ENCODE measurements at regions not wholly inside any gene's neighbourhood (a gene's known extent, or its start where the extent isn't known, plus 50 kb on each side); places are given as distances from the start of the nearest gene placed in this dataset.
"Not testable (repeated sequence)": the region's sequence is repeated elsewhere in the genome, so short reads cannot be mapped to it uniquely, and the experiment has no call there.

- not testable (repeated sequence) for H3K4me3 ChIP-seq (ENCODE audit: low read length)
Measured at GRCh38 chr2:91565689-91566430, 2874.4 kb downstream of the RPIA start.

- not testable (repeated sequence) for H3K4me3 ChIP-seq (ENCODE audit: low read length)
Measured at GRCh38 chr2:91566611-91567010, 2875.1 kb downstream of the RPIA start.

DNA sequence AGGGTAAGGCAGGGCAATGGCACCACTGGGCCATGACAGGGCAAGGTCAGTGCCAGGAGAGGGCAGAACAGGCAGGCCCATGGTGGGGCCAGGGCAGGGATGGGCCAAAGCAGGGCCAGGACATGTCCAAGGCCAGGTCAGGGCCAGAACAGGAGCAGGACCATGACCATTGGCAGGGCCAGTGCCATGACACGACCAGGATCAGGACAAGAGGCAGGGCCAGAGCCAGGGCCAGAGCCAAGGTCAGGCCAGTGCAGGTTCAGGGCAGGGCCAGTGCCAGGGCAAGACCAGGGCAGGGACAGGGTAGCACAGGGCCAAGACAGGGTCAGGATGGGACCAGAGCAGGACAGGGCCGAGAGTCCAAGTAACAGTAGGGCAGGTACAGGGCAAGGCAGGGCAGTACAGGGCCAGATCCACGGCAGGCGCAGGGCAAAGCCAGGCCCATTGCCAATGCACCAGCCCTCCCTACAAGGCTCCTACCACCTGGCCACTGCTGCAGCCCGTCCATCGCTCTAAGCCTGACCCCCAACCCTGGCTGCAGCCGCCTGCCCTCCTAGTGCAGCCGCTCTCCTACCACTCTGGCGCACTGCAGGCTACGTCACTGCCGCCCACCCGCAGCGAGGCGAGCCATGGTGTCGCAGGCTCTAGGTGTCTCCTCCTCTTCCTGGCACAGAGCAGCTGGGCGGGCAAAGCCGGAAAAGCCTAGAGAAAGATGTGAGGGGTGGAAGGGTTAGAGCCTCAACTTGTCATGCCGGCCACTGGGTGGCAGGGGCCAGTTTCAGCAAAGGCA is 2876.3 kb downstream of the RPIA start:
- not testable (repeated sequence) for H3K4me3 ChIP-seq (ENCODE audit: low read length)

DNA sequence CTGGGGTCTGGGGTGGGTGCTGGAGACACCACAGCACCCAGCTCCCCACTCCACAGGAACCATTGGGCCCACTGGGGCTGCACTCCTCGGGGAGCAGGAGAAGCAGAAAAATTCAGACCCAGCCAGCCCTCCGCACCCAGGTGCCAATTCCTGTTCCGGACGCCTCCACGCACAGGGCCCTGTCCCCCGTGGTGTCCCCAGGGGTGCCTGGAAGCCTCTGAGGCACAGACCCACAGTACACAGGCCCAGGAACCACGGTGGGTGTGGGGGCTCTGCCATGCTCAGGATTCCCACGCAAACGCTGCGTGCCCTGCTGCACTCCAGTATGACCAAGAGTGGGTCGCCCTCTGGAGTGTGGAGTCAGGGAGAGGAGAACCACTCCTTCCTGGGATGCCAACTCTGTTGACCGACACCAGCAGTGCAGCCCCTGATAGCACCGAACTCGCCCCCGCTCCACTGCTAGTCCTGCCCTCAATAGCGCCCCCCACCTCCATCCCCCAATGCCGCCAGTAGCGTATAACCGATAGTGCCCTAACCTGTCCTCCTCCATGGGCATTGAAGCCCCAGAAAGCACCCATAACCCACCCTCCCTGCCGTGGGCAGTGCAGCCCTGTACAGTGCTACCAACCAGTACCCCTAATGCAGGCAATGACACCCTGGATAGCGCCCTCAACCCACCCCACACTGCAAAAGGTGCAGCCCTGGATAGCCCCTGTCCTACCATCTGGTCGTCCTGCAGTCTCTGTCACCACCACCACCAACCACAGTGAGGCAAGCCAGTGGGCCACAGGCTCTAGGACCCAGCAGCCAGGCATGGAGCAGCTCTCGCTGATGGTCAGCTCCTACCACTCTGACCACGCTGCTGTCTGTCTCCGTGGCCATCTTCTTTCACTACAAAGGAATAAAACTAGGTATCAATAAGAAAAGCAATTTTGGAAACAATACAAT is 2877.2 kb downstream of the RPIA start:
- H3K4me3 ChIP-seq (ENCODE audit: low read length), result not testable (repeated sequence)

DNA sequence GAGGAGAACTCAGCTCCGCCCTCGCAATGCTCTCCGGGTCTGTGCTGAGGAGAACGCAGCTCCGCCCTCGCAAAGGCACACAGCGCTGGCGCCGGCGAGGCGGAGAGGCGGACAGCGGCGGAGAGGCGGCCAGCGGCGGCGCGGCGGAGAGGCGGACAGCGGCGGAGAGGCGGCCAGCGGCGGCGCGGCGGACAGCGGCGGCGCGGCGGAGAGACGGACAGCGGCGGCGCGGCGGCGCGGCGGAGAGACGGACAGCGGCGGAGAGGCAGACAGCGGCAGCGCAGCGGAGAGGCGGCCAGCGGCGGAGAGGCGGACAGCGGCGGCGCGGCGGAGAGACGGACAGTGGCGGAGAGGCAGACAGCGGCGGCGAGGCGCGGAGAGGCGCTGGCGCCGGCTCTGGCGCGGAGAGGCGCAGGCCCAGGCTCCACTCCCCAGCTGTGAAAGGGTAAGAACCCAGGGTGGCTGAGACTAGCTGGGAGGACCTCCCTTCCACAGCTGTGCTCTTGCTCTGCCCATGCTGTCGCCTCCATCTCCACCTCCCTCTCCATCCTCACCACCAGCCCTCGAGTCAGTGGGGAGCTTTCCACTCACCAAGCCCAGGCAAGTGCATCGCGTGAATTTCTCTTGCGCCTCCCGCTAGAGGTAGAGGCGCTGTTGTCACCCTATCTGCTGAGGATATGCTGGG is 2879.9 kb downstream of the RPIA start:
- not testable (repeated sequence) for H3K4me3 ChIP-seq (ENCODE audit: low read length)

DNA sequence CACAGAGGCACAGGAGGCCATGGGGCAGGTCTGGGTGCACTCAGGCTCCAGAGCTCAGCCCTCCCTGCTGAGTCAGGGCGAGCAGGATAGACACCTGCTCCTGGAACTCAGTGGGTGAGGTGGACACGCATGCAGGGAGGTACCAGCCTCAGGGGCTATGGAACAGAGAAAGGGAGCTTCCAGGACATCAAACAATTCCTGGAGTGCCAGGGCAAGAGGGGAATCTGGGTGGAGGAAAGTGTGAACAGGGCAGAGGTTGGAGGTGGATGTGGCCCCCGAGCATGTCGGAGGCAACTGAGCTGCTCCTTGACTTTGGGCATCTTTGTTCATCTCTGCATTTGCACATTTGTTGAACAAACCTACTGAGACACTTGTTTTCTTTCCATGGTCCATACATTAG is 2881.5 kb downstream of the RPIA start:
- H3K4me3 ChIP-seq (ENCODE audit: low read length), result not testable (repeated sequence)

GRCh38 chr2:91573755-91574154 is 2882.3 kb downstream of the RPIA start:
- H3K4me3 ChIP-seq (ENCODE audit: low read length), result not testable (repeated sequence)

GRCh38 chr2:91574255-91574654 is 2882.8 kb downstream of the RPIA start:
- not testable (repeated sequence) for H3K4me3 ChIP-seq (ENCODE audit: low read length)

- not testable (repeated sequence) for H3K4me3 ChIP-seq (ENCODE audit: low read length)
Measured at GRCh38 chr2:91575701-91576100, 2884.2 kb downstream of the RPIA start.

DNA sequence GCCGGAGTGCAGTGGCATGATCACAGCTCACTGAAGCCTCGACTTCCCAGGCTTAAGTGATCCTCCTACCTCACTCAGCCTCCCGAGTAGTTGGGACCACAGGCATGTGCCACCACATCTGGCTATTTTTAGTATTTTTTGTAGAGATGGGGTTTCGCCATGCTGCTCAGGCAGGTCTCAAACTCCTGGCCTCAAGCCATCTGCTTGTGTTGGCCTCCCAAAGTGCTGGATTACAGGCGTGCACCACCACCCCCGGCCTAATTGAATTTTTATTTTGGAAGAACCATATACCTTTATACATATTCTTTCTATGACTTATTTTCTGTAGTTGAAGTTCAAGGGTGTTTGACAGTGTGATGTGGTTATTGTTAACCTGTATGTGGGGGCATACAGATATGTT is 2885.9 kb downstream of the RPIA start:
- H3K4me3 ChIP-seq (ENCODE audit: low read length), result not testable (repeated sequence)

- not testable (repeated sequence) for H3K4me3 ChIP-seq (ENCODE audit: low read length)
Measured at GRCh38 chr2:91578678-91579077, 2887.2 kb downstream of the RPIA start.

- H3K4me3 ChIP-seq (ENCODE audit: low read length), result not testable (repeated sequence)
Measured at GRCh38 chr2:91579555-91579954, 2888.1 kb downstream of the RPIA start.

DNA sequence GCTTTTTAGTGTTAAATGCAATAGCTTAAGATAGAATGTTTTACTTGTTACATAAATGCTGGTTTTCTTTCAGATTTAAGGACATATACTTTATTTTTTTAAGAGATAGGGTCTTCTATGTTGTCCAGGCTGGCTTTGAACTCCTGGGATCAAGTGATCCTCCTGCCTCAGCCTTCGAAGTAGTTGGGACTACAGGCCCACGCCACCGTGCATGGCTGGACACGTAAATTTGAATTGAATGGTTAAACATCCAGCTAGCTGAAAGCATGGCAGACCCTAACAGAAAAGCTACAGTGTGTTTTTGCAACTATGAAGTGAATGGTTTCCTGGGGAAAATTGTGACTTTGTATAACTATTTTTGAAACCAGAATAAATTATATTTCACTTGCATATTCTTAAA is 2888.6 kb downstream of the RPIA start:
- not testable (repeated sequence) for H3K4me3 ChIP-seq (ENCODE audit: low read length)

DNA sequence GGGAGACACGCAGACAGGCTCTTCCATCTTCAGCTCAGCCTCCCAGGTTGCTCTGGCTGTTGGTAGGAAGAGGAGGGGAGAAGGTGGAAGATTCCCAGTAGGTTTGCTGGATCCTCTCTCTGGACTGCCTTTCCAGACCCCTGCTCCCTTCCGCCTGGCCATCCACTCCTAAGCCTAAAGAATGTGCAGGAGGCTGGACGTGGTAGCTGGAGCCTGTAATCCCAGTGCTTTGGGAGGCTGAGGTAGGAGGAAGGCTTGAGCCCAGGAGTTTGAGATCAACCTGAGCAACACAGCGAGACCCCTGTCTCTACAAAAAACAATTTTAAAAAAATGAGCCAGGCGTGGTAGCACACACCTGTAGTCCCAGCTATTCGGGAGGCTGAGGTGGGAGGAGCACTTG is 2895.6 kb downstream of the RPIA start:
- H3K4me3 ChIP-seq (ENCODE audit: low read length), result not testable (repeated sequence)

GRCh38 chr2:91587908-91588535 is 2896.5 kb downstream of the RPIA start:
- not testable (repeated sequence) for H3K4me3 ChIP-seq (ENCODE audit: low read length)

DNA sequence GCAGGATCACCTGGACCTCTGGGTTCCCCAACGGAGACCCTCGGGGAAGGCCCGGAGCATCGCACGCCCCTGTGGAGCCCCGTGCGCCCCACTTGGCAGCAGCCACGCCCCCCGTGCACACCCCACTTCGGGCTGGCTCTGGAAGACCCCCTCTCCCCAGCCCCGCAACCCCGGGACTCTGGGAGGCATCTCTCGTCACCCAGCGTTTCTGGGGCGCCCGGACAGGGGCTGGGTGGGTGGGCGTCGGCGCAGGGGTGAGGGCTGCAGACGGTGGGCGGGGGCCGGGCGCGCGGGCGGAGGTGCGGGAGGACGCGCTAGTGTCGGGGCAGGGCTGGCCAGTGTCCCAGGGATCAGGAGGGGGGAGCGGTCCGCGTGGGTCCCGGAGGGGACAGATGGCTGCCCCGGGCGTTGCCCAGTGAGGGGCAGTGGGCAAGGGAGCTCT is 2897.3 kb downstream of the RPIA start:
- not testable (repeated sequence) for H3K4me3 ChIP-seq (ENCODE audit: low read length)

DNA sequence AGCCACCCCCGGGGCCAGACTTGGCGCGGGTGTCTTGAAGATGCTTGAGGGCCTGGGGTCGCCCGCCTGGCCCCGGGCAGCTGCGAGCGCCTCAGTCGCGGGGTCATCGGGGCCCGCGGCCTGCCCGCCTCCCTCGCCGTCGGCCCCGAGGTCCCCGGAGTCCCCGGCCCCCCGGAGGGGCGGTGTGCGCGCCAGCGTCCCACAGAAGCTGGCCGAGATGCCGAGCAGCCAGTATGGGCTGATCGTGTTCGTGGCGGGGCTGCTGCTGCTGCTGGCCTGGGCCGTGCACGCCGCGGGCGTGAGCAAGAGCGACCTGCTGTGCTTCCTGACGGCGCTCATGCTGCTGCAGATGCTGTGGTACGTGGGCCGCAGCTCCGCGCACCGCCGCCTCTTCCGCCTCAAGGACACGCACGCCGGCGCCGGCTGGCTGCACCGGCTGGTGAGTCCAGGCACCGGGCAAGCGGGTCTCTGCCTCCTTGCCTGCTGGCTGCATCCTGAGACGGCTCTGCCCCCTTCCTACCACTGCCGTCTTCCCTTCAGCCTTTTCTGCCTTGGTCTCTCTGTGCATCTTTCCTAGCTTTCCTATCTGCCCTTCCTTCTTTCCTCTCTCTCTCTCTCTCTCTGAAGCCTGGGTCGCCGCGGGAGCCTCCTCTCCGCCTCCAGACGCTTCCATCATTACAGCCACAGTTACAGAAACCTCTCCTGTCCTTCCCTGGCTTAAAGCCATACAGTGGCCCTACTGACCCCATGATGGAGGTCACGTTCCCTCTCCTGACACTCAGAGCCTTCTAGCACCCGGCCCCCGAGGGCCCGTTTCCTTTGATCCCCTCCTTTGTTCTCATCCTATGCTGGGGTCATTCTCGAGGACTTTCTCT is 2898.2 kb downstream of the RPIA start:
- not testable (repeated sequence) for H3K4me3 ChIP-seq (ENCODE audit: low read length)

DNA sequence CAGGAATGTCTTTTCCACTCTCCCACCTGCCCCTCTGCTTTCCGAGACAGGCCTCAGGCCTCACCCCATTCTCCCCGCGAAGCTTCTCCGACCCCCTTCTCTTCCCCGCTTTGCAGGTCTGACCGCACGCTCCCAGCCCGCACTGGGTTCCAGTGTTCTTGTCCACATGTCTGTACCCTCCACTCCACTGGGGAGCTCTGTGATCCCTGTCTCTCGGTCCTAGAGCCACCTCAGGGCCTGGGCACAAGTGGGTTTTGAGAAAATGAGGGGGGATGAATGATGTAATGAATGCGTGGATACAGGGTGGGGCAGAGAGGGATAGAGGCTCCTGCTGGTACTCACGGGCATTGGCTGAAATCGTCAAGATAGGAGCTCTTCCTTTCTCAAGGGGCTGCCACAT is 2898.9 kb downstream of the RPIA start:
- not testable (repeated sequence) for H3K4me3 ChIP-seq (ENCODE audit: low read length)

- not testable (repeated sequence) for H3K4me3 ChIP-seq (ENCODE audit: low read length)
Measured at GRCh38 chr2:91591066-91591465, 2899.6 kb downstream of the RPIA start.

GRCh38 chr2:91597436-91597835 is 2906.0 kb downstream of the RPIA start:
- H3K4me3 ChIP-seq (ENCODE audit: low read length), result not testable (repeated sequence)
